Activated CD4-positive, alpha-beta T cell treated with anti-CD3 and anti-CD28 coated beads for 48 hours (primary cell): ENCODE measurements at regions not wholly inside any gene's neighbourhood (a gene's known extent, or its start where the extent isn't known, plus 50 kb on each side); places are given as distances from the start of the nearest gene placed in this dataset.

Experiments used
- DNase-seq: peaks from one replicate; pipeline ENCODE4 v3.0.0-alpha.2; 2020

- DNase-seq = no peak
Measured at GRCh38 chr5:56360816-56361215, 127.7 kb upstream of the ANKRD55 start.

GRCh38 chr5:56359809-56360685 lies 126.9 kb upstream of the ANKRD55 start:
- no peak for DNase-seq

- no peak for DNase-seq
Measured at GRCh38 chr5:56358703-56359681, 125.9 kb upstream of the ANKRD55 start.

- DNase-seq = no peak
Measured at GRCh38 chr5:56358046-56358445, 124.9 kb upstream of the ANKRD55 start.

- no peak for DNase-seq
Measured at GRCh38 chr5:56357426-56357825, 124.3 kb upstream of the ANKRD55 start.

GRCh38 chr5:56356836-56357160 lies 123.7 kb upstream of the ANKRD55 start:
- no peak for DNase-seq

GRCh38 chr5:56356121-56356835 lies 123.1 kb upstream of the ANKRD55 start:
- DNase-seq = no peak

- DNase-seq = no peak
Measured at GRCh38 chr5:56354836-56355235, 121.7 kb upstream of the ANKRD55 start.

GRCh38 chr5:56352808-56353590 lies 119.9 kb upstream of the ANKRD55 start:
- no peak for DNase-seq

- no peak for DNase-seq
Measured at GRCh38 chr5:56350597-56351170, 117.6 kb upstream of the ANKRD55 start.

- DNase-seq = no peak
Measured at GRCh38 chr5:56350011-56350596, 117.0 kb upstream of the ANKRD55 start.

GRCh38 chr5:56349461-56349860 lies 116.3 kb upstream of the ANKRD55 start:
- DNase-seq = no peak

- no peak for DNase-seq
Measured at GRCh38 chr5:56346741-56347535, 113.8 kb upstream of the ANKRD55 start.

- DNase-seq = no peak
Measured at GRCh38 chr5:56346044-56346710, 113.0 kb upstream of the ANKRD55 start.

GRCh38 chr5:56345352-56345751 lies 112.2 kb upstream of the ANKRD55 start:
- no peak for DNase-seq

GRCh38 chr5:56344594-56344993 lies 111.5 kb upstream of the ANKRD55 start:
- no peak for DNase-seq

- DNase-seq = no peak
Measured at GRCh38 chr5:56343988-56344387, 110.9 kb upstream of the ANKRD55 start.

- DNase-seq = no peak
Measured at GRCh38 chr5:56342616-56343015, 109.5 kb upstream of the ANKRD55 start.

GRCh38 chr5:56340196-56340980 lies 107.3 kb upstream of the ANKRD55 start:
- DNase-seq = no peak
